Fibroblast of skin of left quadriceps (primary cell): ENCODE measurements at regions not wholly inside any gene's neighbourhood (a gene's known extent, or its start where the extent isn't known, plus 50 kb on each side); places are given as distances from the start of the nearest gene placed in this dataset.
A peak's percentile ranks its signal among the peaks of the same experiment; 100 is the strongest.
"Not testable (repeated sequence)": the region's sequence is repeated elsewhere in the genome, so short reads cannot be mapped to it uniquely, and the experiment has no call there.

ENCODE experiments used
- DNase-seq, 2 experiments: peaks; one replicate each; pipeline ENCODE4 v3.0.0-alpha.2; 2013; ENCODE audit warnings: low read depth in 2 of 2

DNA sequence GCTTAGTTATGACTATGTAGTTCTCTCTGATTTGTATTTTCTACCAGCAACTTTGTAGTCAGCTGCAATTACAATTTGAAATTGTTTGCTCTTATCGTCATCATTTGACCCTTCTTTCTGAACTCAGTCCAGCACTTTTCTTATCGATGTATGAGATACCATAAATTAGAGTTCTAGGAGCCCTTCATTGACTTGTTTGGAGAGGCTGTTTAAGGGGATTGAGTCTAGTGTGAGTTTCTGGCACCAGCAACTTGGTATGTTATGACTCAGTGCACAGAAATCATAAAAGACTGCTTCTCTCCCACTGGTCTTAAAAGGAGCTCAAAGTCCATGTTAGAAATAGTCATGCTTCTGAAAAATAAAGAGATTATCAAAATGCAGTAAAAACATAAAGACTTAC, 190.3 kb downstream of the TENT5A start:
- peak; percentile 70 for DNase-seq

GRCh38 chr6:81561731-81562130, 190.8 kb downstream of the TENT5A start:
- DNase-seq, result no peak

DNA sequence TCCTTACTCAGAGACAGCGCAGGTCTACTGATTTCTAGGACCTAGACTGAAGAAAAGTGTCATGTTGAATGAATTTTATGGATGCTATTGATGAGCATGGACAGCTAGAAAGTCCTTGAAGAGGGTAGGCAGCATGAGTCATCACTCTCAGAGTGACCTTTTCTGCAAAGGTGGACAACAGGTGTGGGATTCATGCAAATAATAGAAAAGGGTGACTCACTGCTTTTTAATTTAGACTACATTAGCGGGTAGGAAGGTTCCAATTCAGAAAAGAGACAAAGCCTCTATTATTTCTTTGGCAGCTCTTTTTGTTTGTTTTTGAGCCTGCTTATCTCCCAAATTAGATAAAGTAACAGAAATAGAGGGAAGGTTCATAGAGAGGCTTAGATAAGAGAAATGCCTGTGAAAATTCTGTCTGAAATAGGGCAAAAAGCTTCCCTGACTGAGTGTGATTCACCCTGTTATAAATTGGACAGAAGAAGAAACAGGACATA, 191.4 kb downstream of the TENT5A start:
- no peak for DNase-seq

GRCh38 chr6:81557811-81558210, 194.7 kb downstream of the TENT5A start:
- no peak for DNase-seq

DNA sequence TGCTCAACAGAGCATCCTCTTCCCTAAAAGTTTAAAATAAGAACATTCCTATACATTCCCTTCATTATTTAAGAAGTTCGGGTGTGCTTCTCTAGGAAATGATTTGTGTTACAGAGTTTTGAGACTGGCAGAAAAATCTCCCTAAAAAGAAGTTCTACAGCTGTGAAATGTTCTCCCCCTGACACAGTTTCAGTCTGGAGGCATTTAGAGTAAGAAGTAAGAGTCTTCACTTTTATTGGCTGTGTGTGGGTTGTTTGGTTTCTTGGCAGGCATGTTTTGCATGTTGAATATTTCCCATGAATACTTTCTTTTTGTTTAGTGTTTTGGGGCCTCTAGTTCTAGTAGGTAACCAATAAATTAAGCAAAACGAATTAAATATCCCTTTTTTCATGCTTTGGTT, 195.9 kb downstream of the TENT5A start:
- no peak for DNase-seq

DNA sequence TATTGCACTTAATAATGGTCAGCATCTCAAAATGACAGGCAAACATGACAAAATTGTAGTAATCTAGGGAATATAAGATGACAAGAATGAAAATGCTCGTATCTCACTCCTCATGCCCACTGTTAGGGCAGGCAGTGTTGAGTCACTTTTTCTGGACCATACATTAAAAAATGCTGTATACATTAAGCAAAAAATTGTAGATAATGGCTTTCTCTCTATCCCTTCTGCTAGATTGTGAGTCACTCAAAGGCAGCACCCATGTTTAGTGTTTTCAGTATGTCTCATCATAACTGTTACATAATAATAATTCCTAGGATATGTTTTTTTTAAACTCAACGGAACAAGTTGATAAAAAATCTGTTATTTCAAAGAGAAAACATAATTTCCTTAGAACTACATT, 199.3 kb downstream of the TENT5A start:
- DNase-seq, result no peak

DNA sequence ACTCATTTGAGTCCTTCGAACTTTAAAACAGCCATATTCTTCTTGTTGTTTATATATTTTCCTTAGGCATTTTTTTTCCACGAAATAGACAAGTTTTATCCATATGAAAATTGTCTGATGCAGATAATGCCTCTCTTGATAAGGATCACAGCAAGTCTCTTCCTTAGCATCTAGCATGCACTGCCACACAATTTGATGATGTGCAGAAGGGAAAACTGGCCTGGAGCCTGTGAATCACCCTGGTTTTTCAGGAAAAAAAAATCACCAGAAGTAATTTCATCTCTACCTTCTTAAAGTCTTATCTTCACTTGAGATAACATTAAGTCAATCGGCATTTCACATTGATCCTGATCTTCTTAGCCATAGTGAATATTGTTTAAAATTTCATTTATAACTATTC, 199.8 kb downstream of the TENT5A start:
- DNase-seq, result no peak

DNA sequence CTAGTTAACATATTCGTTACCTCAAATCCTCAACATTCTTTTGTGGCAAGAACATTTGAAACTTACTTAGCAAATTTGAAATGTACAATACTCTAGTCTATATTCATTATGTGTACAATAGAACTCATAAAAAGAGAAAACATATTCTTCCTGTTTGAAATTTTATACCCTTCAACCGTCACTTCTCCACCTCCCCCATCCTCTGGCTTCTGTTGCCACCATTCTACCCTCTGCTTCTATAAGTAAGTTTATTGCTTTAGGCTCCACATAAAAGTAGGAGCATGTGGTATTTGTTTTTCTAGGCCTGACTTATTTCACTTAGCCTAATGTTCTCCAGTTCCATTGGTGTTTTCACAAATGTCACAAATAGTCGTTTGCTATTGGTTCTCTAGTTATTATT, 205.3 kb downstream of the TENT5A start:
- no peak for DNase-seq

GRCh38 chr6:81534934-81535465, 217.5 kb downstream of the TENT5A start:
- DNase-seq, result no peak

DNA sequence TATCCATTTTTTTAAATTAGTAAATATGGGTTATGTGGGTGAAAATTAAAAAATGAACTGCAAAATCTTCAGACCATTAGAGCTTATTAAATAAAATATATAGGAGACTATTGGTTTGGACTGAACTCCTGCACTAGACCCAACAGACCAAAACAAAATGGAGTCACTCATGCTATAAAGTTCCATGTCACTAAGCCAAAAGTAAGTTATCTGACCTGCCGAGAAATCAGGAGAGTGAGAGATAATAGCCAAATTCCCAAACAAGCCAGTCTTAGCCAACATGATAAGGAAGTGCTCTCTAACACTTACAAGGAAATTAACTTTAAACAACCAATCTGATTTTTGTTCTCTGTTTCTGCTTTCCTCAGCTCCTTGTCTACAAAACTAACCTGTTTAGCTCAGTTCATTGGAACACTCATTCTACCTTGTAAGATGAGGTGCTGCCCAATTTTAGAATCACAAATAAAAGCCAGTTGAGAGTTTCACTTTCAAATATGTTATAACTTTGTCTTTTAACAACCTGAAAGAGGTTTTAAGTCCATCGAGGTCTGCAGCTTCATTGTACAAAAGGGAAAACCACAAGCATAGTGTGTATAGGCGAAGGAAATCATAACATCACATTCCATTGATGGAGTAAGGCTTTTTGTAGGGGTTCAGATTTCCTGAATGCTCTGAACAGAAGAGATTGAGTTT, 220.5 kb downstream of the TENT5A start:
- DNase-seq, result no peak

DNA sequence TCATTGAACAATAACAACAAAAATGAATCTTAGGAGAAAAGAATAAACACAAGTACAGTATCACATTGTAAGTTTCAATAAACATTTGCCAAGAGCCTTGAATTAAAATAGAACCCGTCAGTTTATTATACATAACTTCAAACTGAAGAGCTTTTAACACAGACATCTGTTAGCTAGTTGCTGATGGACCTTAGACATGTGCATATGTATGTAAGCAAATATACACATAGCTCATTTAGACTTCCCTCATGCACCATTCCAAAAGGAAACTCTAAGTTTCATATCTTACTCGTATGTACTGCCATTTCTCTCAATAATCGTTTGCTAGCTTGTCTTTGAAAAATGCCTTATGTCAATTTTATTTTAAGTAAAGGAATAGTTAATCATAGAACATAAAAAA, 235.0 kb downstream of the TENT5A start:
- DNase-seq, result no peak

DNA sequence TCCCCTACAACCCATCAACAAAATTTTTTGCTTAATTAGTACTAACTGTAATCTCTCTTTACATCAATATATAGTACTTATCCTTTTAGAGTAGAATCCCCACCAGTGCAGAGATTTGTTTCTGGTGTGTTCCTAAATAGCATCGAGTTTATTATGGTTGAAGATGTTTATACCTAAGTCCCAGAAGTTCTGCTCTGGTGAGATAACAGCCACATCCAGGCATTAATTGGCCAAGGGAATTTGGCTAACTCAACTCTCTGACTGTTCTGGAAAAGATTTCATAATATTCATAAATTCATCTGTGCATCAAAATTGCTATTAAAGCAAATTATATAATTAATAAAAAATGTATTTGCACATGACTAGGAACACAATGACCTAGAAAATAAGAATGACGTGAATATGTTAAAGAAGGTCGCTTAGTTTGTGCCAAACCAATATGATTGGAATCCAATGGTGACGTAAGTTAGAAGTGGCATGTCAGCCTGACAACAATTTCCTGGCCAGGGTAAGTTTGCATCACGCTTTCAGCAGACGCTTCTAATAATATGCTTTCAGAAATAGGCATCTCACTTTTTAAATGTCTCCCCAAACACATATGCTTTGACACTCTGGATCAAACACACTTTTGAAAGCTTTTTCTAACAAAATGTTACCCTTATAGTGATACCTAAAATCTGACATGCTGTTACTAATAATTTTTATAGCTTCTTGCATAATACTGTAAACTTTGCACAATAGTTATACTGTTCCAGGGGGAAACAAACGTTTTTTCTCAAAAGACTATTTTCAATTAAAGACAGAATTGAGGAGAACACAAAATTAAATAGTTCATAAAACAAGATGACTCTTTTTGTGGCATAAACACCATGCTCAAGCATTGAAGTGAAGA, 236.7 kb downstream of the TENT5A start:
- DNase-seq, result peak; percentile 55 to 62

DNA sequence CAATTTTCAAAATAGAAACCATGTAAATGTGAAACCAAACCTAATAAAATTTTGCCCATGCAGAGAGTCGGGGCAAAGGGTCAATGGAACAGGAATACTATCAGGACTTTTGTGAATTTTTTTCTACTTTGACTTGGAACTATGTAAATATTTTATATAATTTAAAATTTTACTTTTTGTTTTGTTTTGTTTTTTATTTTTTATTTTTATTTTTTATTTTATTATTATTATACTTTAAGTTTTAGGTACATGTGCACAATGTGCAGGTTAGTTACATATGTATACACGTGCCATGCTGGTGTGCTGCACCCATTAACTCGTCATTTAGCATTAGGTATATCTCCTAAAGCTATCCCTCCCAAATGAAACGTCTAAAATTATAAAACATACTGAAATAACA, 238.3 kb downstream of the TENT5A start:
- not testable (repeated sequence) for DNase-seq

DNA sequence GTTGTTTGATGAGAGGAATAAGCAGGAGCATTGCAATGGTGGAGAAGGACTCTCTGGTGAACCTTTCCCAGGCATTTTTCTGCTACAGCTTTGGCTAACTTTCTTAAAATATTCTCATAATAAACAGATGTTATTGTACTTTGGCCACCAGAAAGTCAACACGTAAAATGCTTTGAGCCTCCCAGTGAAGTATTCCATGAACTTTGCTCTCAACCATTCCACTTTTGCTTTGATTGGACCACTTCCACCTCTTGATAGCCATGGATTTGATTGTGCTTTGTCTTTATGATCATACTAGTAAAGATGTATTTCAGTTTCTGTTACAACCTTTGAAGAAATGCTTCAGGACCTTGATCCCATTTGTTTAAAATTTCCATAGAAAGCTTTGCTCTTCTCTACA, 241.1 kb downstream of the TENT5A start:
- no peak for DNase-seq

GRCh38 chr6:81495999-81496398, 256.5 kb downstream of the TENT5A start:
- no peak for DNase-seq

DNA sequence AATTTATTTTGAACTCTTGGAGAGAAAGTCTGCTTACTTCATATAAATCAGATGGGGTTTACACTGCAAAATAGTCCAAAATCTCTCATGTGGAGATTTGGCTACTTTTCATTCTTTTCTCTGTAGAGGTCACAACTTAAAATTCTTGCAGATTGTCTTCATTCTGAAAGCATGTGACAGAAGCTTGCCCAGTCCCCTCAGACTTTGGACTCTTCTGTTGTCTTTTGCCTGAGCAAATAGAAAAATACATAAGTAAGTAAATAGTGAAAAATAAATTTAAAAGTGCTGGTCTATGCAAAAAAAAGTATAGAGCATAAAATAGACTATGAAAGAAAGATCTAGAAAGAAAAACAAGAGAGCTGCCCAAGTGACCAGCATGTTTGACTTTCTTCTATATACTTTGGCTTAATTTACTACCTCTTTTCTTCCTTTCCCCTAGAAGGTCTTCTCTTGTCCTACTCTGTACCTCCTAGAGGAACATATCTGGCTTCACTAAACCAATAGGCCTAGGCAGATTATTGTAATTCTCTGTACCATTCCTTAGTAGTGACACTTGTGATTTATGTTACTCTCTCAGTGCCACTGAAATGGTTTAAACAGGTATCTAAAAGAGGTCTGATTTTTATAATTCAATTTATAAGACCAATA, 260.9 kb downstream of the TENT5A start:
- DNase-seq, result no peak

DNA sequence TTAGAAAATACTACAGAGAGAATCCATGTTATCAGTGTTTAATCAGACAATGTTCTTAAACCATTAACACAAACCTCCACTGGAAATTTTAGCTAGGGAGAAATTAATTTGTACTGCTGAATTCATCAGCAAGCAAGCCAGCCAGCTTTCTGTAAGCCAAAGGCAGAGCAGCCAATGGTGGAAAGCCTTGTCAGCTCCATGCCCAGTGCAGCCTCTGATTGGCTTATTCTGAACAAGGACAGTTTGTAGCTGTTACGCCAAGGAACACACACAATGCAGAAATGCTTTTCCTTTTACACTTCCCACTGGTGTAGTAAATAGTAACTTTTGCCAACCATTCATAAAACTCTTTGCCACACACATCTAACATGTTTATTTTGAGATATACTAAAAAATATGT, 265.0 kb downstream of the TENT5A start:
- no peak for DNase-seq

DNA sequence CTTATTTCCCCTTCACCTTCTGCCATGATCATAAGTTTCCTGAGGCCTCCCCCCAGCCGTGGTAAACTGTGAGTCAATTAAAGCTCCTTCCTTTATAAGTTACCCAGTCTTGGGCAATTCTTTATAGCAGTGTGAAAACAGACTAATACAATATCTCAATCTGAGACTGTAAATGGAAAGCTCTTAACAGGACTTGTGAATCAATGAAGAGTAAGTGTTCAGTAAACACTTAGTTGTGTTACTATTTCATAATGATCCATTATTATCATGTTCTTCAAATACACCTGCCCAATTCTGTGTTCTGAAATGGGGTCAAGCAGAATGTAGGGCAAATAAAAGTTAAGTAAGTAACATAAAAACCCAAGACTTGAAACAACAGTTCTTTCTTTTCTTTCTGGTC, 266.2 kb downstream of the TENT5A start:
- DNase-seq, result no peak

- DNase-seq, result no peak
These were observed 267.1 kb downstream of the TENT5A start for GRCh38 chr6:81485395-81485794.

GRCh38 chr6:81484251-81484650, 268.2 kb downstream of the TENT5A start:
- no peak for DNase-seq

- DNase-seq, result no peak
These were observed 272.3 kb downstream of the TENT5A start for GRCh38 chr6:81480139-81480538.

DNA sequence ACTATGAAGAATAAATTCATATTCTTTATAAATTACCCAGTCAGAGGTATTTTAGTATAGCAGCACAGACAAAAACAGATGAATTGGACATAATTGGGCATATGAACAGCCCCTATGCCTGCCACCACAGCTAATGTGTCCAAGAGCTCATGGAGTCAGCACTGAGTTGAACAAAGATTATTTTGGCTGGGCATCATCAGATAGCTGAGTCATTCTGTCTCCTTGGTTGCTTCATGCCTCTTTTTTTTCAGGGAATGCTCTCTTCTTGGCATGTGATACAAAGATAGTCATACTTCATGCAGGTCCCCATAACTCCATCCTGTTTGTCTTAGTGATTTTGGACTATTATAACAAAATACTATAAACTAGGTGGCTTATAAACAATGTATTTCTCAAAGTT, 275.6 kb downstream of the TENT5A start:
- DNase-seq, result peak; percentile 16 to 20
